ENCODE measurements at regions not wholly inside any gene's neighbourhood (a gene's known extent, or its start where the extent isn't known, plus 50 kb on each side); places are given as distances from the start of the nearest gene placed in this dataset.
"Not testable (repeated sequence)": the region's sequence is repeated elsewhere in the genome, so short reads cannot be mapped to it uniquely, and the experiment has no call there.

- no peak for DNase-seq (ENCODE audit: low spot score)
Observed at GRCh38 chr6:93932175-93932574, 512.8 kb upstream of the EPHA7 start.

GRCh38 chr6:93927731-93928130 is 508.4 kb upstream of the EPHA7 start:
- DNase-seq (ENCODE audit: low spot score) = no peak

- DNase-seq (ENCODE audit: low spot score) = no peak
Observed at GRCh38 chr6:93919365-93919764, 500.0 kb upstream of the EPHA7 start.

GRCh38 chr6:93918258-93918657 is 498.9 kb upstream of the EPHA7 start:
- DNase-seq (ENCODE audit: low spot score) = no peak

GRCh38 chr6:93917216-93917615 is 497.9 kb upstream of the EPHA7 start:
- no peak for DNase-seq (ENCODE audit: low spot score)

GRCh38 chr6:93916716-93917115 is 497.4 kb upstream of the EPHA7 start:
- no peak for DNase-seq (ENCODE audit: low spot score)

- DNase-seq (ENCODE audit: low spot score) = no peak
Observed at GRCh38 chr6:93915961-93916360, 496.6 kb upstream of the EPHA7 start.

GRCh38 chr6:93902517-93902916 is 483.2 kb upstream of the EPHA7 start:
- no peak for DNase-seq (ENCODE audit: low spot score)

GRCh38 chr6:93900142-93900541 is 480.8 kb upstream of the EPHA7 start:
- DNase-seq (ENCODE audit: low spot score) = no peak

- DNase-seq (ENCODE audit: low spot score) = no peak
Observed at GRCh38 chr6:93896081-93896480, 476.7 kb upstream of the EPHA7 start.

- no peak for DNase-seq (ENCODE audit: low spot score)
Observed at GRCh38 chr6:93894521-93894920, 475.2 kb upstream of the EPHA7 start.

GRCh38 chr6:93889713-93890112 is 470.4 kb upstream of the EPHA7 start:
- DNase-seq (ENCODE audit: low spot score) = no peak

GRCh38 chr6:93886416-93886815 is 467.1 kb upstream of the EPHA7 start:
- no peak for DNase-seq (ENCODE audit: low spot score)

- no peak for DNase-seq (ENCODE audit: low spot score)
Observed at GRCh38 chr6:93859971-93860370, 440.6 kb upstream of the EPHA7 start.

GRCh38 chr6:93858213-93858612 is 438.9 kb upstream of the EPHA7 start:
- no peak for DNase-seq (ENCODE audit: low spot score)

GRCh38 chr6:93849857-93850256 is 430.5 kb upstream of the EPHA7 start:
- no peak for DNase-seq (ENCODE audit: low spot score)

- no peak for DNase-seq (ENCODE audit: low spot score)
Observed at GRCh38 chr6:93848031-93848742, 428.8 kb upstream of the EPHA7 start.

GRCh38 chr6:93842178-93842577 is 422.8 kb upstream of the EPHA7 start:
- DNase-seq (ENCODE audit: low spot score) = no peak

GRCh38 chr6:93835451-93836145 is 416.2 kb upstream of the EPHA7 start:
- not testable (repeated sequence) for DNase-seq (ENCODE audit: low spot score)

GRCh38 chr6:93835026-93835425 is 415.7 kb upstream of the EPHA7 start:
- DNase-seq (ENCODE audit: low spot score) = not testable (repeated sequence)

GRCh38 chr6:93833326-93833725 is 414.0 kb upstream of the EPHA7 start:
- DNase-seq (ENCODE audit: low spot score) = not testable (repeated sequence)

- not testable (repeated sequence) for DNase-seq (ENCODE audit: low spot score)
Observed at GRCh38 chr6:93829757-93830156, 410.4 kb upstream of the EPHA7 start.

- DNase-seq (ENCODE audit: low spot score) = no peak
Observed at GRCh38 chr6:93829009-93829408, 409.6 kb upstream of the EPHA7 start.

- DNase-seq (ENCODE audit: low spot score) = no peak
Observed at GRCh38 chr6:93828553-93828952, 409.2 kb upstream of the EPHA7 start.

All from COLO829 (cell line).